RKO (cell line): ENCODE measurements at regions not wholly inside any gene's neighbourhood (a gene's known extent, or its start where the extent isn't known, plus 50 kb on each side); places are given as distances from the start of the nearest gene placed in this dataset.

Experiments
- DNase-seq: peaks from one replicate; pipeline ENCODE4 v3.0.0-alpha.2; 2016; ENCODE audit warnings: low spot score

- DNase-seq: no peak
These were observed 238.3 kb downstream of the SEC14L1 start for GRCh38 chr17:77379065-77379428.

- no peak for DNase-seq
These were observed 239.1 kb downstream of the SEC14L1 start for GRCh38 chr17:77379832-77380231.

DNA sequence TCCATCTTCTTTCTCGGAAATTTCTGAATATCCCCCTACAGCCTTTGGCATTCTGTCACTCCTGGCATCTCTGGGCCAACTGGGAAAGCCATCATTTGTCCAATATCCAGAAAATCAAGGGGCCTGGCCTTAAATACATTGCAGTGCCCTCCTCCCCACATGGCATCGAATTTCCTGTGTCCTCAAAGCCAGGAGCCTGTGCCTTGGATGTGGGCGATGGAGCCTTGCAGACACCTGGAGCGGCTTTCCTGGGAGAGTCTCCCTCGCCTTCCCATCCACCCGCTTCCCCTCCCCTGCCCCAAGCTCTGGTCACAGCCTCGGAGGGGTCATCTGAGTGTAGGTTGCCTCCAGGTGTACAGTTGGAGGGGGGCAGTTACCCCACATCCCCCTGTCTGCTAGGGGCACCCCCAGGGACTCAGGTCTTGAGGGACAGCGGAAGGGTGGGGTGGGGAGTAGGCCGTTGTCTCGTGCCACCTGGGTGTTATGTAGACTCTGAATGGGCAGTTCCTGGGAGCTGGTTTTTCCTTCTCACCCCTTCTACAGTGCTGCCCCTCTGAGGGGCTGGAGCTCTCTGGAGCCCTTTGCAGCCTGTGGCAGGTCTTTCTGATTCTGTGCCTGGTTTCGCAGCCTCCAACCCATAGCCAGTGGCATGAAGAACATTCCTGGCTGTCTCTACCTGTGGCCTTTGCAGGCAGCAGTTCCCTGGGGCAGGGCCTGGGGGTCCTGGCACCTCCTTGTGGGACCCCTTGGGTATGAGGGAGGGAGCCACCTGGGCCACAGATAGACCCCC is 239.8 kb downstream of the SEC14L1 start:
- DNase-seq: no peak

DNA sequence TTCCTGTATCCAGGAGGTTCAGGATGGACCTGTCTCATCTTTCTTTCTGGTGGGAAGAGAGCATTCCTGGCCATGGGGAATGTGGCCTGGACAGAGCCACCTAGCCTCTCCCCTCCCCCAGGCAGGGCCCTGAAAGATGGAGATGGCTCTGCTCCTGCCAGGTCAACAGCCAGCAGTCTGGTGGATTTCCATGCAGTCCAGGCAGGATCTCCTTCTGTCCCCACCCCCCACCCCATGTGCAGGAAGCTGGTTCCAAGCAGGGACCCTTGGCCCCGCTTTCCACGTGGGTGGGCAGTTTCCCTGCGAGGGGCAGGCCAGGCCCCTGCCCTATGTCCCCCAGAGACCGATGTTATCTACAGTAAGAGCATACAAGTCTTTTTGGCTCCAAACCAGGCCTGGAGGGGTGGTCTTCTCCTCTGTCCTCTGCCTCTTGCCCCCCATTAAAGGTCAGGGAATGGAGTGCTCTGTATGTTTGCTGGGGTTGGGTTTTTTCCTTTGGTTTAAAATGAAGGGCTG is 240.5 kb downstream of the SEC14L1 start:
- DNase-seq: no peak

GRCh38 chr17:77381731-77382130 is 241.0 kb downstream of the SEC14L1 start:
- DNase-seq: no peak

DNA sequence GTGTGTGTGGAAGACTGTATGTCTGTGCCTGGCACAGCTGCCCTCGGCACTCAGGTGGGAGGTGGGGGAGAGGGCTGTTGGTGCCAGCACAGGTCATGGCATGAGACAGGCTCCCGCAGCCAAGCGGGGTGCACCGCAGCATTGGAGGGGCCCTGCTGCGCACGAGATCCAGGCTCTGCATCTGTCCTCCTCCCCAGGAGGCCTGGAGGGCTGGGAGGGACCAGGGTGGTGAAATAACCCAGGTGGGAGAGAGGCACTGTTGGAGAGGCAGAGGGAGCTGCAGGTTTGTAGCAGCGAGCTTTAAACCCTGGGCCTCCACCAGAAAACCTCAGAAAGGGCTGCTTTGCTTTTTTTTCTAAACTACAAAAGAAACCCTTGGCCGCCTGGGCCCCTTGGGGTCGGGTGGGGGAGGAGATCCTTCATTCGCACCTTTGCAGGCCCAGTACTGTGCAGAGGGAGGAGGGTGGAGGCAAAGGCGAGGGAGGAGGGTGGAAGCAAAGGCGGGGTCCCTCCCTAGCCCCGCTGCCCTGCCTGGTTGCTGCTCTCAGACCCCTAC is 241.7 kb downstream of the SEC14L1 start:
- no peak for DNase-seq

- DNase-seq: no peak
These were observed 242.3 kb downstream of the SEC14L1 start for GRCh38 chr17:77382966-77383612.

- DNase-seq: no peak
These were observed 243.1 kb downstream of the SEC14L1 start for GRCh38 chr17:77383613-77384608.

GRCh38 chr17:77385750-77386501 is 245.2 kb downstream of the SEC14L1 start:
- no peak for DNase-seq

- no peak for DNase-seq
These were observed 245.9 kb downstream of the SEC14L1 start for GRCh38 chr17:77386502-77387192.

DNA sequence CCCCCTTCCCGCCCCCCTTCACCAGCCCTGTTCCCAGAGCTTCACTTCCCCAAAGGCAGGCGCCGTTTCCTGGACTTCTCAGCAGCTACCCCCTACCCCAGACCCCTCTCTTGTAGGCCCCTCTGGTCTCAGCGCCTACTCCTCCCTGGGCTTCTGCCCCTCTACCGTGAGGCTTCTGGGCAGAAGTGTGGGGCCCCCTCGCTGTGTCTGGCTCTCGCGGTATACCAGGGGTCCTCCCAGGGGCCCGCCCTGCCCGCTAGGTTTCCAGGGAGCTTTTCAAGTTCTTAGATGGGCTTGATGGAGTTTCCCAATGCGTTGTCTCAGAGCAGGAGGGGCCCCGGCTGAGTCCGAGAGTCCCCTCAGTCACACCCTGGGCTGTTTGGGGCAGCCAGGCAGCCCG is 247.1 kb downstream of the SEC14L1 start:
- DNase-seq: no peak

GRCh38 chr17:77388384-77389306 is 247.9 kb downstream of the SEC14L1 start:
- no peak for DNase-seq

- no peak for DNase-seq
These were observed 250.1 kb downstream of the SEC14L1 start for GRCh38 chr17:77390870-77391269.

DNA sequence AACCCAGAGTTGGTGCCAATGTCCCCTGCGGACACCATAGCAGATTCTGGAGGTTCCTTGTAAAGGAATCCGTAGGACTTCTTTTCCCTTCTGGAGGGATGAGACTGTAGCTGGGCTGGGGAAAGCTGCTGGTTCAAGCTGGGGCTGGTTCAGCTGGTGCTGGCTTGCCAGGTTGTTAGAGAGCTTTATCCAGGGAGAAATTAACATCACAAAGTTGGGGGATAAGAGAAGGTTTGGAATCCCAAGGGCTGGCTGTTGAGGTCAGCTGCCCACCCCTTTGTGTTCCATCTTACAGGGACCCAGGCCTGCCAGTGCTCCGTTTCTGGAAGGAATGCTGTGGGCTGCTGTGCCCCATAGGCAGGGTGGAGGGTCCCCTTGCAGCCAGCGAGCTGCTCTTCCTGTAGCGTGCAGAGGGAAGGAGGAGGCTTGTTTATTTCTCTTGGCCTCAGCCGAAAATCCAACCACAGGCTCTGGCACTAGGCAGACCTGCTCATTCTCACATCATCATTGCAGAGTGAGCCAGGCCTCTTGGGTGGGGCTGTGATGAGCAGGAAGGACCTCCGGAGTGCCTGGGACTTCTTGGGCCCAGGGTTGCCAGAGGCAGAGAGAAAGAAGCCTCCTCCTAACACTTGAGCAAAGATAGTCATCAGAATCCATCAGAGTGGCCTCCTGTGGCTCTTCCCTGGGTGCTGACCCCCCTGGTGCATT is 251.1 kb downstream of the SEC14L1 start:
- no peak for DNase-seq

DNA sequence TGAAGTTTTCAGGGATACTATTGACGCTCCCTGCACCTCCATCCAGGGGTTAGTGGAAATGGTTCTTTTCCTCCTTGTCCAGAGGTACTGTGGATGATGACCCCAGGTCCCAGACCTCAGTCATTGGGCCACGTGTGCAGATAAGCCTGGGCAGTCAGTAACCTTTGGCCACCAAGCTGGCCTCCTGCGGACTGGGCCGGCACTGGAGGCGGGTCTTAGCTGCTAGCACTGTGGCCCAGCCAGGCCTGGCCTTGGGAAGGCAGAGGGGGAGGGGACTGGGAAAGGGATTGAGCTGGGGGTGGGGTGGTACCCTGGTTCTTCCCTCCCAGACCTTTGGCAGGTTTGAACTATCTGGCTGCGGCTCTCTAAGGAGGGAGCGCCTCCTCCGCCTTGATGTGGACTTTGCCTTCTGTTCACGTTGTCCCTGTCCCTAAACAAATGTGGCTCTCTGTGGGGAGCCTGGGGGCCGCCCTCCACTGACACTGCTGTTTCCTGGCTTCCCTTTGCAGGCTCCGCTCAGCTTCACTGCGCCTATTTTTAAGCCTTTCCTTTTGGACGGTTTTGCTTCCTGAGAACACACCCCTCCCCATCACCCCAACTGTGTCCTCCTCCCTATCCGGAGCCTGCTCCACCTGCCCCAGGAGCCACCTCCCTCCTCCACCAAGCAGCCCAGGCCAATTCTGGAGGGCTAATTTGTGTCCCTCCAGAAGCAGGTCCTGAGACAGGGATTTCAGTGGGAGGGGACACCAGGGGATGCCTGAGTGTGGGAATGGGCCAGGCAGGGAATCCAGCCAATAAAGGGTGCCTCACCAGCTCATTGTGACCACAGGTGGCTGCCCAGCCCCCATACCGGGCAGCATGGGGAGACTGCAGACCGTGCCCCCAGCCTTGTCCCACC is 251.9 kb downstream of the SEC14L1 start:
- no peak for DNase-seq

GRCh38 chr17:77393274-77393600 is 252.5 kb downstream of the SEC14L1 start:
- no peak for DNase-seq

DNA sequence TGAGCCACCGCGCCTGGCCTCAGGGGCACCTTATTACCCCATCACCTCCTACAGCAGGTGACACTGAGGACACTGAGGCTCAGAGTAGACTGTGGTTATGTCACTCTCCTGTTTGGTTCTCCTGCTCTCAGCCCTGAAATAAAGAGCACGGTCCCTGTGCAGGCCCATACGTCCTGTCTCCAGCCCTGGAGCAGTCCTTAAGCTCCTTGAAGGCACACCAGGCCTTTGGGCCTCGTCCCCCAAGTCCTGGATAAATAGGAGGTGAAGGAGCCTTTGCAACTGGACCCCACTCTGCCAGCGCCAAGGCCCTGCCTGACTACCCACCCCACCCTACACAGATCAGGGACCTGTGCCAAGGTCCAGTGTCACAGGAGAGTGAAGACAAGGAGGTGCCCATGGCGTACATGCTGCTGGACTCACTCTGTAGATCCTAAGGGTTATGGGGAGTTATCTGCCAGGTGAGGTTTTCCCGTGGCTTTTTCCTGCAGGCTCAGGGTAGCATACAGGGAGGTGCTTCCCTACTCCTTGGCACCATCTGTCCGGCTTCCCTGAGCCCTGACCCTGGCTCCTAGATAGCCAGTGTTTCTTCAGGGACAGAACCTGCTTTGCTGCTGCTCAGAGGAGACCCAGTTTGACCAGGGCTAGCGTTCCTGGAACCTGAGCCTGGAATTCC is 253.2 kb downstream of the SEC14L1 start:
- no peak for DNase-seq
